ENCODE measurements at regions not wholly inside any gene's neighbourhood (a gene's known extent, or its start where the extent isn't known, plus 50 kb on each side); places are given as distances from the start of the nearest gene placed in this dataset.

DNA sequence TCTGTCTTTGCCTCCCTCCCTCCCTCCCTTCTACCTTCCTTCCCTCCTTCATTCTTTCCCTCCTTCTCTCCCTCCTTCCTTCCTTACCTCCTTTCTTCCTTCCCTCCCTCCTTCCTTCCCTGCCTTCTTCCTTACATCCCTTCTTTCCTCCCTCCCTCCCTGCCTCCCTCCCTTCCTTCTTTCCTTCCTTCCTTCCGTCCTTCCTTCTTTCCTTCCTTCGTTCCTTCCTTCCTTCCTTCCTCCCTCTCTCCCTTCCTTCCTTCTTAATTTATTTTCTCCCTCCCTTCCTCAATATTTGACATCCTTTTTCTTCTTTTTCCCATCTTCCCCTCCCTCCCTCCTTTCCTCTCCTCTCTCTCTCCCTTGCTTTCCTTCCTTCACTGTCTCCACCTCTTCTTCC lies 301.8 kb downstream of the GATA3 start:
- Histone ChIP-seq H3K9ac (ENCODE audit: low read length) (no peak overlapping the region), H3K9me2 (ENCODE audit: low read depth, low read length) (no peaks in the 10 kb centered on the region), H3K36me3 (ENCODE audit: insufficient read depth, low read length) (no peaks in the 10 kb centered on the region), H3K27ac (ENCODE audit: low read depth, low read length, poor library complexity, severe bottlenecking) (no peak overlapping the region), H3K79me2 (ENCODE audit: insufficient read depth, low read length) (no peaks in the 10 kb centered on the region), H3K9me3 (ENCODE audit: low read length) (no peaks in the 10 kb centered on the region), H3K4me2 (ENCODE audit: low read length) (no peak overlapping the region), H4K20me1 (ENCODE audit: insufficient read depth, low read length) (no peaks in the 10 kb centered on the region), H3K4me3 (ENCODE audit: low read depth, low read length, poor library complexity, severe bottlenecking) (no peak overlapping the region), H3K27me3 (ENCODE audit: insufficient read depth, low read length) (no peaks in the 10 kb centered on the region), H3F3A (ENCODE audit: insufficient read depth, low read length) (no peaks in the 10 kb centered on the region), H2AFZ (ENCODE audit: low read length) (no peak overlapping the region), H3K4me1 (ENCODE audit: insufficient read depth, low read length, severe bottlenecking) (no peaks in the 10 kb centered on the region)
- TF ChIP-seq, protein P1, sequence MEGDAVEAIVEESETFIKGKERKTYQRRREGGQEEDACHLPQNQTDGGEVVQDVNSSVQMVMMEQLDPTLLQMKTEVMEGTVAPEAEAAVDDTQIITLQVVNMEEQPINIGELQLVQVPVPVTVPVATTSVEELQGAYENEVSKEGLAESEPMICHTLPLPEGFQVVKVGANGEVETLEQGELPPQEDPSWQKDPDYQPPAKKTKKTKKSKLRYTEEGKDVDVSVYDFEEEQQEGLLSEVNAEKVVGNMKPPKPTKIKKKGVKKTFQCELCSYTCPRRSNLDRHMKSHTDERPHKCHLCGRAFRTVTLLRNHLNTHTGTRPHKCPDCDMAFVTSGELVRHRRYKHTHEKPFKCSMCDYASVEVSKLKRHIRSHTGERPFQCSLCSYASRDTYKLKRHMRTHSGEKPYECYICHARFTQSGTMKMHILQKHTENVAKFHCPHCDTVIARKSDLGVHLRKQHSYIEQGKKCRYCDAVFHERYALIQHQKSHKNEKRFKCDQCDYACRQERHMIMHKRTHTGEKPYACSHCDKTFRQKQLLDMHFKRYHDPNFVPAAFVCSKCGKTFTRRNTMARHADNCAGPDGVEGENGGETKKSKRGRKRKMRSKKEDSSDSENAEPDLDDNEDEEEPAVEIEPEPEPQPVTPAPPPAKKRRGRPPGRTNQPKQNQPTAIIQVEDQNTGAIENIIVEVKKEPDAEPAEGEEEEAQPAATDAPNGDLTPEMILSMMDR (IDR thresholded peaks at IDR 0.05; ENCODE audit: low read length), result no peak
- TF ChIP-seq EZH2 (IDR thresholded peaks at IDR 0.05; ENCODE audit: borderline replicate concordance, low read length), result no peak

DNA sequence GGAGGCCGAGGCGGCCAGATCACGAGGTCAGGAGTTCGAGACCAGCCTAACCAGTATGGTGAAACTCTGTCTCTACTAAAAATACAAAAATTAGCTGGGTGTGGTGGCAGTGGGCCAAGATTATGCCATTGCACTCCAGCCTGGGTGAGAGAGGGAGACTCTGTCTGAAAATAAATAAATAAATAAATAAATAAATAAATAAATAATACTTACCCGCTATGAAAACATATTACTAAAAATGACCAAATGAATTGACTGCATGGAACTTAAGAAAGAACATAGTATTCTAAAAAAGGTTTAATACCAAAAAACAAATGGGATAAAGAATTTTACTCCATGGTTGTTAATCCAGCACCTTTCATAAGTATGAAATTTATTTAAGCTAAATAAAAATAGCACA lies 305.0 kb downstream of the GATA3 start:
- no peaks in the 10 kb centered on the region for H3K36me3 ChIP-seq (ENCODE audit: insufficient read depth, low read length)
- no peaks in the 10 kb centered on the region for H4K20me1 ChIP-seq (ENCODE audit: insufficient read depth, low read length)
- TF ChIP-seq, protein P1 (IDR thresholded peaks at IDR 0.05; ENCODE audit: low read length), result no peak
- no peak for TF ChIP-seq EZH2 (IDR thresholded peaks at IDR 0.05; ENCODE audit: borderline replicate concordance, low read length)
- no peak overlapping the region for H3K4me2 ChIP-seq (ENCODE audit: low read length)
- no peak overlapping the region for H3K4me3 ChIP-seq (ENCODE audit: low read depth, low read length, poor library complexity, severe bottlenecking)
- H2AFZ ChIP-seq (ENCODE audit: low read length), result no peak overlapping the region
- no peak overlapping the region for H3K9ac ChIP-seq (ENCODE audit: low read length)
- H3K9me3 ChIP-seq (ENCODE audit: low read length), result no peaks in the 10 kb centered on the region
- H3K27me3 ChIP-seq (ENCODE audit: insufficient read depth, low read length), result no peaks in the 10 kb centered on the region
- no peaks in the 10 kb centered on the region for H3K9me2 ChIP-seq (ENCODE audit: low read depth, low read length)
- no peaks in the 10 kb centered on the region for H3K79me2 ChIP-seq (ENCODE audit: insufficient read depth, low read length)
- H3F3A ChIP-seq (ENCODE audit: insufficient read depth, low read length), result no peaks in the 10 kb centered on the region
- H3K27ac ChIP-seq (ENCODE audit: low read depth, low read length, poor library complexity, severe bottlenecking), result no peak overlapping the region
- H3K4me1 ChIP-seq (ENCODE audit: insufficient read depth, low read length, severe bottlenecking), result no peaks in the 10 kb centered on the region

DNA sequence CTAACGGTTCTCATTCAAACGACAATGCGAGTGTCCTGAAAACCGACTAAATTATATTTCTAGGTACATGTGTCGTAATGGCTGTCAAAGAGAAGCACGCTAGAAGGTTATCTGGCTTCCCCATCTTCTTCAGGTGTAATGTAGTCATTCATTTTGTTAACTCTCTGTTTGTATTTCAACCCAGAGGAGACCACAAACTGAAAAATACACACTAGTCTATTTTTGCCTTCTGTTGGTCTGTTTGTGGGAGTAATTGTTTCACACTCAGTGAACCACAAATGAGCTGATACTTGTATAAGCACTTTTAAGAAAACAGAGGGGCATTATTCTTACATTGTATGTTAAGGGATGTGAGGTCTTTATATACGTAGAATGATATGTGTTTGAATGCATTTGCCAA lies 305.9 kb downstream of the GATA3 start:
- no peaks in the 10 kb centered on the region for H3K9me2 ChIP-seq (ENCODE audit: low read depth, low read length)
- H3K4me2 ChIP-seq (ENCODE audit: low read length), result no peak overlapping the region
- H3K4me1 ChIP-seq (ENCODE audit: insufficient read depth, low read length, severe bottlenecking), result no peaks in the 10 kb centered on the region
- no peak overlapping the region for H3K4me3 ChIP-seq (ENCODE audit: low read depth, low read length, poor library complexity, severe bottlenecking)
- H3K36me3 ChIP-seq (ENCODE audit: insufficient read depth, low read length), result no peaks in the 10 kb centered on the region
- TF ChIP-seq, protein P1 (IDR thresholded peaks at IDR 0.05; ENCODE audit: low read length), result no peak
- TF ChIP-seq EZH2 (IDR thresholded peaks at IDR 0.05; ENCODE audit: borderline replicate concordance, low read length), result no peak
- H3K9me3 ChIP-seq (ENCODE audit: low read length), result no peaks in the 10 kb centered on the region
- no peaks in the 10 kb centered on the region for H3K79me2 ChIP-seq (ENCODE audit: insufficient read depth, low read length)
- H3K9ac ChIP-seq (ENCODE audit: low read length), result no peak overlapping the region
- H3K27ac ChIP-seq (ENCODE audit: low read depth, low read length, poor library complexity, severe bottlenecking), result no peak overlapping the region
- H3K27me3 ChIP-seq (ENCODE audit: insufficient read depth, low read length), result no peaks in the 10 kb centered on the region
- no peaks in the 10 kb centered on the region for H4K20me1 ChIP-seq (ENCODE audit: insufficient read depth, low read length)
- no peaks in the 10 kb centered on the region for H3F3A ChIP-seq (ENCODE audit: insufficient read depth, low read length)
- no peak overlapping the region for H2AFZ ChIP-seq (ENCODE audit: low read length)
